WERI-Rb-1 (cell line): ENCODE measurements at regions not wholly inside any gene's neighbourhood (a gene's known extent, or its start where the extent isn't known, plus 50 kb on each side); places are given as distances from the start of the nearest gene placed in this dataset.

Experiments
- DNase-seq: peaks from one replicate; pipeline ENCODE4 v3.0.0-alpha.2; 2020
- H3K27ac ChIP-seq: fragments of 250-450 bp; sonication (Bioruptor Pico); 2 replicates; pipeline ENCODE4 v1.5.1; 2020; ENCODE audit warnings: mild to moderate bottlenecking, moderate library complexity
- H3K27me3 ChIP-seq: fragments of 250-450 bp; sonication (Bioruptor Pico); 2 replicates; pipeline ENCODE4 v1.5.1; 2021; ENCODE audit warnings: mild to moderate bottlenecking, low read depth, moderate library complexity; ENCODE audit not compliant: insufficient read depth, severe bottlenecking
- H3K36me3 ChIP-seq: fragments of 250-450 bp; sonication (Bioruptor Pico); 2 replicates; pipeline ENCODE4 v1.5.1; 2020; ENCODE audit warnings: mild to moderate bottlenecking, moderate library complexity
- H3K4me3 ChIP-seq: 2 replicates; pipeline ENCODE4 v1.5.1; 2011; ENCODE audit warnings: low read depth, mild to moderate bottlenecking, control low read depth, low read length
- H3K9me3 ChIP-seq: fragments of 250-450 bp; sonication (Bioruptor Pico); 2 replicates; pipeline ENCODE4 v1.5.1; 2021; ENCODE audit warnings: mild to moderate bottlenecking, moderate library complexity; ENCODE audit not compliant: severe bottlenecking
- CTCF ChIP-seq: IDR thresholded peaks from 2 replicates; pipeline ENCODE4 v1.5.1; 2011; ENCODE audit warnings: low read depth, mild to moderate bottlenecking, control low read depth, inconsistent platforms, low read length

- DNase-seq = no peak
- H3K9me3 ChIP-seq = no peaks in the 10 kb centered on the region
- TF ChIP-seq CTCF = no peak
- no peak overlapping the region for H3K27ac ChIP-seq
- H3K4me3 ChIP-seq = no peak overlapping the region
- no peaks in the 10 kb centered on the region for H3K27me3 ChIP-seq
- H3K36me3 ChIP-seq = no peaks in the 10 kb centered on the region
Observed at GRCh38 chr1:191002768-191003167, 525.1 kb upstream of the BRINP3 start.

DNA sequence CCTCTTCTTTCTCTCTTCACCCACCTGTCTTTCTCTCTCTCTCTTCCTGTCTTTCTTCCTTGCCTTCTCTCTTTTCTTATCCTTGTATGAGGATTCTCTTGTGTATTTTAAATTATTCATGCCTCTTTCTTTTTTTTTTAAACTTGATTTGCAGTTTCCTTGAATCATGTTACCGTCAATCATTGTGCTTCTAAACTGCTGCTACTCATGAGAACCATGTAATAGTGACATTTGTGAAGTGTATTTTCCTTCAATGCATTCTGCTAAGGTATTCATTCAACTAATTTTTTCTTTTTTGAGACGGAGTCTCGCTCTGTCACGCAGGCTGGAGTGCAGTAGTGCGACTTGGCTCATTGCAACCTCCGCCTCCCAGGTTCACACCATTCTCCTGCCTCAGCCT lies 539.1 kb upstream of the BRINP3 start:
- Histone ChIP-seq H3K27me3 (no peaks in the 10 kb centered on the region), H3K27ac (no peak overlapping the region), H3K4me3 (no peak overlapping the region), H3K9me3 (no peaks in the 10 kb centered on the region), H3K36me3 (no peaks in the 10 kb centered on the region)
- DNase-seq = no peak
- no peak for TF ChIP-seq CTCF

DNA sequence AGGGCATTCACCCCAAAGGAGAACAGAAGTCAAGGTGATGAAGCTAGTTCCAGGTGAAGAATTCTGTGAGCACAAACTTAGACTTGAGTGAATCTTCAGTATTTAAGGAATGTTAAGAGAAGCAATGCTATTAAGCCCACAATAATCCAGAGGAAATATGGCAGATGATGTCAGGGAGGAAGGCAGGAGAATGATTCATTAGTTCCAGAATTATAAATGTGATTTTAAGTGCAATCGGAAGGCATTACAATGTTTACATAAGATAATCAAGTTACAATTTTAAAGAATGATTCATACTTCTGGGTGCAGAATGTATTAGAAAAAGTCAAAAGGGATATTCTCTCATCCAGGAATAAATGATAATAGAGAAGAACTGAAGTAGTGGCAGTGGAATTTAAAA lies 545.2 kb upstream of the BRINP3 start:
- TF ChIP-seq CTCF = no peak
- no peaks in the 10 kb centered on the region for H3K9me3 ChIP-seq
- H3K4me3 ChIP-seq = no peak overlapping the region
- no peak overlapping the region for H3K27ac ChIP-seq
- H3K27me3 ChIP-seq = no peaks in the 10 kb centered on the region
- no peak for DNase-seq
- H3K36me3 ChIP-seq = no peaks in the 10 kb centered on the region

DNA sequence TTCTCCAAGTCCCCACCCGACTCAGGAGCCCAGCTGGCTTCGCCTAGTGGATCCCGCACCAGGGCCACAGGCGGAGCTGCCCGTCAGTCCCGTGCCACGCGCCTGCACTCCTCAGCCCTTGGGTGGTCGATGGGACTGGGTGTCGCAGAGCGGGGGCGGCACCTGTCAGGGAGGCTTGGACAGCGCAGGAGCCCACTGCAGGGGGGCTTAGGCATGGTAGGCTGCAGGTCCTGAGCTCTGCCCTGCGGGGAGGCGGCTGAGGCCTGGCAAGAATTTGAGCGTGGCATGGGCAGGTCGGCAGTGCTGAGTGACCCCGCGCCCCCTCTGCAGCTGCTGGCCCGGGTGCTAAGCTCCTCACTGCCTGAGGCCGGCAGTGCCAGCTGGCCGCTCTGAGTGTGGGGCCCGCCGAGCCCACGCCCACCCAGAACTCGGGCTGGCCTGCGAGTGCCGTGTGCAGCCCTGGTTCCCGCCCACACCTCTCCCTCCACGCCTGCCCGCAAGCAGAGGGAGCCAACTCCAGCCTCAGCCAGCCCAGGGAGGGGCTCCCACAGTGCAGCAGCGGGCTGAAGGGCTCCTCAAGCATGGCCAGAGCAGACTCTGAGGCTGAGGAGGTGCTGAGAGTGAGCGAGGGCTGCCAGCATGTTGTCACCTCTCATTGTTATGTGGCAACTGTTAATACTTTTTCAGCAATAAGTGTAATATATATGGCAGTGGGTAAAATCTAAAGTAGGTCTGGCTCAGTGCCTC lies 548.4 kb upstream of the BRINP3 start:
- Histone ChIP-seq H3K4me3 (no peak overlapping the region), H3K36me3 (no peaks in the 10 kb centered on the region), H3K27ac (no peak overlapping the region), H3K27me3 (no peaks in the 10 kb centered on the region), H3K9me3 (no peaks in the 10 kb centered on the region)
- no peak for DNase-seq
- TF ChIP-seq CTCF = no peak

- H3K9me3 ChIP-seq = no peaks in the 10 kb centered on the region
- peak; percentile 55 for DNase-seq
- TF ChIP-seq CTCF = no peak
- no peak overlapping the region for H3K4me3 ChIP-seq
- H3K36me3 ChIP-seq = no peaks in the 10 kb centered on the region
- no peaks in the 10 kb centered on the region for H3K27me3 ChIP-seq
- no peak overlapping the region for H3K27ac ChIP-seq
Observed at GRCh38 chr1:191026828-191027227, 549.2 kb upstream of the BRINP3 start.

DNA sequence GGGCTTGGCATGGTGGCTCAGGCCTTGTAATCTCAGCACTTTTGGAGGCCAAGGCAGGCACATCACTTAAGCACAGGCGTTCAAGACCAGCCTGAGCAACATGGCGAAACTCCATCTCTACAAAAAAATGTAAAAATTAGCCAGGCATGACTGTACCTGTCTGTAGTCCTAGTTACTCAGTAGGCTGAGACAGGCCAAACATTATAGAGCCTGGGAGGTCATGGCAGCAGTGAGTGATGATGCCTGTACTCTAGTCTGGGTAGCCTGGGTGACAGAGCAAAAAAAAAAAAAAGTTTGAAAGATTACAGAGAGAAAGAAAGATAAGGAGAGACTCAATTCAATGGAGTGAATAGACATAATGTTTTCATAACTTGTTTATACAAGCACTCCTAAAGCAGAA lies 556.5 kb upstream of the BRINP3 start:
- H3K9me3 ChIP-seq = no peaks in the 10 kb centered on the region
- no peak for DNase-seq
- H3K36me3 ChIP-seq = no peaks in the 10 kb centered on the region
- H3K4me3 ChIP-seq = no peak overlapping the region
- H3K27me3 ChIP-seq = no peaks in the 10 kb centered on the region
- TF ChIP-seq CTCF = no peak
- H3K27ac ChIP-seq = no peak overlapping the region
